ENCODE measurements at regions not wholly inside any gene's neighbourhood (a gene's known extent, or its start where the extent isn't known, plus 50 kb on each side); places are given as distances from the start of the nearest gene placed in this dataset.

DNA sequence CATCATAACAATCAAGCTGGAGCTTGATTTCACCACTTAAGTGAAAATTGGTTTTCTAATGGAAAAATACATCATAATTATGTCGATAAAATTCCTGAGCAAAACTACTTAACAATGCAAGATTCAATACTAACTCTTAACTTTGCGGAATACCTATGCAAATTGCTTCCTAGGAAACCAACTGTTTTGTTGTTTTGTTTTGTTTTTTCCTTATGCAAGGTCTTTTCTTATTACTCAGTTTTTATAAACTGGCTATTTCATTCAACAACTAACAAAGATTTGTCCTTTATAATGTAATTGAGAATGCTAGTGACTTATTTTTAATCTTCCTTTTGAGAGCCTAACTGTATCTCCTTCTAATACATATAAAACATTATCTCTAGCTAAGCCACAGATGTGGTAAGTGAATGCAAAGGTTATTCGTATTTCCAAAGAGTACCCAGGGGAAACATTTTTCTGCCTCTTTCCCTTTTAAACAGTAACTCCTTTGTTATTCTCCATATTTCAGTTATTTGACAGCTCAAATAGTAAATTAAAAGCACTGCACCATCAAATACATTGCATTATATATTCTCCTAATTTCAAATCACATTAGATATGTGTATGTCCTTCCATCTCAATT, 609.4 kb downstream of the SLCO4C1 start:
- TF ChIP-seq HMG20B (CRISPR knock-in tag; conservative IDR thresholded peaks at IDR 0.05) (no peak), POLR2A (IDR thresholded peaks at IDR 0.05; ENCODE audit: insufficient read depth in 1 of 2, low read depth in 2 of 2, low read length in 2 of 2) (no peak), HDAC6 (IDR thresholded peaks at IDR 0.05; ENCODE audit: low read depth, low read length) (no peak), ZNF841 (CRISPR knock-in tag; IDR thresholded peaks at IDR 0.05; ENCODE audit: borderline replicate concordance) (no peak), ZNF282 (IDR thresholded peaks at IDR 0.05; ENCODE audit: partially characterized antibody) (no peak), NCOA2 (CRISPR knock-in tag; IDR thresholded peaks at IDR 0.05) (no peak), POGZ (CRISPR knock-in tag; IDR thresholded peaks at IDR 0.05) (no peak), ZNF3 (CRISPR knock-in tag; IDR thresholded peaks at IDR 0.05) (no peak), KDM5B (CRISPR knock-in tag; IDR thresholded peaks at IDR 0.05; ENCODE audit: borderline replicate concordance) (no peak)
